Progenitor cell of endocrine pancreas (in vitro differentiated cells): ENCODE measurements at regions not wholly inside any gene's neighbourhood (a gene's known extent, or its start where the extent isn't known, plus 50 kb on each side); places are given as distances from the start of the nearest gene placed in this dataset.

Experiments used
- DNase-seq: peaks from one replicate; pipeline ENCODE4 v3.0.0; 2021; ENCODE audit warnings: low spot score; ENCODE audit not compliant: unreplicated experiment
- H3K27ac Mint-ChIP-seq: 2 replicates; pipeline ENCODE4 v1.8.0; 2021; ENCODE audit warnings: mild to moderate bottlenecking, moderate library complexity, mixed read lengths
- H3K27me3 Mint-ChIP-seq: 2 replicates; pipeline ENCODE4 v1.8.0; 2021; ENCODE audit warnings: mixed read lengths
- H3K36me3 Mint-ChIP-seq: 2 replicates; pipeline ENCODE4 v1.8.0; 2022; ENCODE audit warnings: mixed read lengths; ENCODE audit not compliant: insufficient read depth
- H3K4me1 Mint-ChIP-seq: 2 replicates; pipeline ENCODE4 v1.8.0; 2021; ENCODE audit warnings: low read depth, mixed read lengths
- H3K4me3 Mint-ChIP-seq: 2 replicates; pipeline ENCODE4 v1.8.0; 2021; ENCODE audit warnings: low read depth, mild to moderate bottlenecking, moderate library complexity, mixed read lengths
- H3K9me3 Mint-ChIP-seq: 2 replicates; pipeline ENCODE4 v1.8.0; 2021; ENCODE audit warnings: low read depth, mixed read lengths
- CTCF ChIP-seq: fragments of 200-600 bp; sonication (generic); IDR thresholded peaks from one replicate; pipeline ENCODE4 v1.5.0; 2021; ENCODE audit warnings: antibody characterized with exemption, mild to moderate bottlenecking; ENCODE audit not compliant: unreplicated experiment

DNA sequence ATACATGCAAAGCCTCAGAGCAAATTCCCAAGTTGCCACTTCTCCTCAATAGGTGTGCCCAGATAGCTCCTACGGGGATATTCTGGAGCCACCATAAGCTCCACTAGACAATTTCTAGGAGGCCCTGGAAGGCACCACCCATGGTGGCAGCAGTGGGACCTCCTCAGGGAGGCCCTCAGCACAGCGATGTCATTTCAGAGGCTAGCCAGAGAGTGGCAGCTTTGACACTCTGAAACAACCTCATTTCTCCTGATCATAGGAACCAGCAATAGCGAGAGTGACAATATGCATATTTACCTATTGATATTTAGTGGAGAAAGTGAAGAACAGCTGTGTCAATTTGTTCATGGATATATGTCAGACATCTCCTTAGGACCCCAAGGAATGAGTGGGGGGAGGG is 612.3 kb downstream of the SOX5 start:
- no peak overlapping the region for H3K4me3 Mint-ChIP-seq
- H3K27me3 Mint-ChIP-seq = no peaks in the 10 kb centered on the region
- no peaks in the 10 kb centered on the region for H3K9me3 Mint-ChIP-seq
- no peak for DNase-seq
- H3K36me3 Mint-ChIP-seq = no peaks in the 10 kb centered on the region
- no peak for TF ChIP-seq CTCF
- peaks cover 2% of the 10 kb centered on the region for H3K4me1 Mint-ChIP-seq
- H3K27ac Mint-ChIP-seq = no peak overlapping the region

- no peak for DNase-seq
- no peaks in the 10 kb centered on the region for H3K36me3 Mint-ChIP-seq
- H3K9me3 Mint-ChIP-seq = no peaks in the 10 kb centered on the region
- no peak overlapping the region for H3K27ac Mint-ChIP-seq
- peaks cover 7% of the 10 kb centered on the region for H3K4me1 Mint-ChIP-seq
- no peak overlapping the region for H3K4me3 Mint-ChIP-seq
- no peaks in the 10 kb centered on the region for H3K27me3 Mint-ChIP-seq
- no peak for TF ChIP-seq CTCF
Observed at GRCh38 chr12:23340351-23340750, 609.1 kb downstream of the SOX5 start.

- no peak for DNase-seq
- H3K27ac Mint-ChIP-seq = no peak overlapping the region
- H3K9me3 Mint-ChIP-seq = peaks cover 4% of the 10 kb centered on the region
- H3K27me3 Mint-ChIP-seq = no peaks in the 10 kb centered on the region
- H3K4me1 Mint-ChIP-seq = peaks cover 7% of the 10 kb centered on the region
- no peak for TF ChIP-seq CTCF
- H3K4me3 Mint-ChIP-seq = no peak overlapping the region
- no peaks in the 10 kb centered on the region for H3K36me3 Mint-ChIP-seq
Observed at GRCh38 chr12:23342407-23342806, 607.1 kb downstream of the SOX5 start.

DNA sequence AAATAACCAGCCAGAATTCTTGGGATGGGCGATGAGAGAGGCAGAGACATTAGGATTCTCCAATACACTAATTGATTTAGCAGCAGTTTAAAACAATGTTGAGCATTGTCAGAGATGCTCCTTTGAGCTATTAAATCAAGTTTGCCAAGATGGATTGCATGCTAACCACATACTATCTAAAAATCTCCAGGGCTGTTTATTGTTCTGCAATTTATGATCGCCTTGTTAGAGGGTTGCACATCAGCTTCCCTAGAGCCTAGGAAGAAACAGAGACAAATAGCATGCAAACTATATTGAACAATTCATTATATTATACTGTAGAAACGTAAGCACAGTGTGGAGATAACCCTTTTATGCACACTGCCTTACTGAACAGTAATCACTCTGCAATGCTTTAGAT is 599.9 kb downstream of the SOX5 start:
- TF ChIP-seq CTCF = no peak

DNA sequence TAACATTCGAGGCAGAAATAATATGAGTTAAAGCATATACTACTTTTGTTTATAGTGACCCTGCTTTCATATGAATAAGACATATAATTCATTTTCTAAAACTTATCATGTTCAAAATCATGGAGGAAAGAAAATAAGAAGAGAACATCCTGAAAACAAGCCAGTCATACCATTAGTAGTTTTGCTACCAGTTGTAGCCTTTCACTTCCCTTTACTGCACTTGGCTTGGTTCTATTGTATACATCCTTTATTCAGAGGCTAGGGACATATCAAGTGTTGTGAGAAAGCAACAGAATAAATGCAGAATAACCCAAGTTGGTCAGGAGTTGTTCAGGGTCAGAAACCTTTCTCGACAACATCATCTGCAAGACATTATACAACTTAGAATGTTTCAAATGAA is 598.7 kb downstream of the SOX5 start:
- Mint-ChIP-seq H3K4me3 (no peak overlapping the region), H3K27me3 (no peaks in the 10 kb centered on the region), H3K36me3 (no peaks in the 10 kb centered on the region), H3K9me3 (peaks cover 4% of the 10 kb centered on the region), H3K4me1 (no peaks in the 10 kb centered on the region), H3K27ac (no peak overlapping the region)
- no peak for DNase-seq
- TF ChIP-seq CTCF = no peak

More for the DNA sequence above, 599.9 kb downstream of the SOX5 start:
- H3K27me3 Mint-ChIP-seq = no peaks in the 10 kb centered on the region
- H3K4me1 Mint-ChIP-seq = no peaks in the 10 kb centered on the region
- DNase-seq = no peak
- no peak overlapping the region for H3K27ac Mint-ChIP-seq
- H3K4me3 Mint-ChIP-seq = no peak overlapping the region
- no peaks in the 10 kb centered on the region for H3K36me3 Mint-ChIP-seq
- peaks cover 4% of the 10 kb centered on the region for H3K9me3 Mint-ChIP-seq
